Stimulated activated CD8-positive, alpha-beta memory T cell treated with anti-CD3 and anti-CD28 coated beads, Interleukin-4, amount 100 ng/mL, for 24 hours (primary cell): ENCODE measurements at regions not wholly inside any gene's neighbourhood (a gene's known extent, or its start where the extent isn't known, plus 50 kb on each side); places are given as distances from the start of the nearest gene placed in this dataset.

ENCODE experiments used
- DNase-seq: peaks from one replicate; pipeline ENCODE4 v3.0.0-alpha.2; 2020; ENCODE audit warnings: low read depth

- peak; percentile 72 for DNase-seq
Measured at GRCh38 chr6:26312501-26313397, 52.2 kb upstream of the BTN3A2 start.
